Loucy (cell line): ENCODE measurements at regions not wholly inside any gene's neighbourhood (a gene's known extent, or its start where the extent isn't known, plus 50 kb on each side); places are given as distances from the start of the nearest gene placed in this dataset.

Source experiments
- H2AFZ ChIP-seq: fragments of 200-600 bp; sonication (generic); 2 replicates; pipeline ENCODE4 v1.6.0; 2016; ENCODE audit warnings: antibody characterized with exemption, mild to moderate bottlenecking, low read length, moderate library complexity
- H3F3A ChIP-seq: fragments of 200-600 bp; 2 replicates; pipeline ENCODE4 v1.6.0; 2016; ENCODE audit warnings: antibody characterized with exemption, low read depth, mild to moderate bottlenecking
- H3K27me3 ChIP-seq: fragments of 200-600 bp; sonication (generic); 2 replicates; pipeline ENCODE4 v1.6.1; 2014; ENCODE audit warnings: low read length, mild to moderate bottlenecking; ENCODE audit not compliant: insufficient read depth, poor library complexity, severe bottlenecking
- H3K36me3 ChIP-seq: fragments of 200-600 bp; sonication (generic); 2 replicates; pipeline ENCODE4 v1.6.1; 2016; ENCODE audit warnings: low read length; ENCODE audit not compliant: insufficient read depth
- H3K4me1 ChIP-seq: fragments of 200-600 bp; sonication (generic); 2 replicates; pipeline ENCODE4 v1.5.1; 2014; ENCODE audit warnings: low read length, mild to moderate bottlenecking; ENCODE audit not compliant: insufficient read depth, poor library complexity, severe bottlenecking
- H3K4me2 ChIP-seq: fragments of 200-600 bp; sonication (generic); 2 replicates; pipeline ENCODE4 v1.6.0; 2014; ENCODE audit warnings: antibody characterized with exemption, low read length, low read depth, mild to moderate bottlenecking; ENCODE audit not compliant: poor library complexity, severe bottlenecking
- H3K4me3 ChIP-seq: fragments of 200-600 bp; sonication (generic); 2 replicates; pipeline ENCODE4 v1.5.1; 2014; ENCODE audit warnings: low read length, mild to moderate bottlenecking, mixed read lengths; ENCODE audit not compliant: poor library complexity, severe bottlenecking
- H3K79me2 ChIP-seq: fragments of 200-600 bp; sonication (generic); 2 replicates; pipeline ENCODE4 v1.6.1; 2014; ENCODE audit warnings: low read length; ENCODE audit not compliant: insufficient read depth
- H3K9ac ChIP-seq: fragments of 200-600 bp; sonication (generic); 2 replicates; pipeline ENCODE4 v1.6.0; 2014; ENCODE audit warnings: mild to moderate bottlenecking, low read depth, low read length, moderate library complexity; ENCODE audit not compliant: poor library complexity, severe bottlenecking
- H3K9me2 ChIP-seq: fragments of 200-600 bp; sonication (generic); replicated peaks from 2 replicates; pipeline ENCODE4 v1.6.1; 2016; ENCODE audit warnings: low read depth, low read length, mixed read lengths
- H3K9me3 ChIP-seq: fragments of 200-600 bp; sonication (generic); 2 replicates; pipeline ENCODE4 v1.6.1; 2014; ENCODE audit warnings: mild to moderate bottlenecking, antibody characterized with exemption, low read length, low read depth; ENCODE audit not compliant: insufficient read depth
- H4K20me1 ChIP-seq: fragments of 200-600 bp; sonication (generic); 2 replicates; pipeline ENCODE4 v1.6.0; 2014; ENCODE audit warnings: antibody characterized with exemption, low read length, mild to moderate bottlenecking; ENCODE audit not compliant: insufficient read depth, poor library complexity, severe bottlenecking
- EZH2phosphoT487 ChIP-seq: fragments of 200-600 bp; IDR thresholded peaks from 2 replicates; pipeline ENCODE4 v1.6.1; 2018; ENCODE audit warnings: antibody characterized with exemption, mild to moderate bottlenecking, moderate library complexity, borderline replicate concordance
- TF ChIP-seq, protein P1 (sequence below): fragments of 200-600 bp; sonication (generic); conservative IDR thresholded peaks from 2 replicates; pipeline ENCODE4 v1.5.1; 2014; ENCODE audit warnings: mild to moderate bottlenecking, antibody characterized with exemption, low read length

GRCh38 chr4:14790494-14790893 lies 211.8 kb upstream of the CPEB2 start:
- TF ChIP-seq, protein P1, sequence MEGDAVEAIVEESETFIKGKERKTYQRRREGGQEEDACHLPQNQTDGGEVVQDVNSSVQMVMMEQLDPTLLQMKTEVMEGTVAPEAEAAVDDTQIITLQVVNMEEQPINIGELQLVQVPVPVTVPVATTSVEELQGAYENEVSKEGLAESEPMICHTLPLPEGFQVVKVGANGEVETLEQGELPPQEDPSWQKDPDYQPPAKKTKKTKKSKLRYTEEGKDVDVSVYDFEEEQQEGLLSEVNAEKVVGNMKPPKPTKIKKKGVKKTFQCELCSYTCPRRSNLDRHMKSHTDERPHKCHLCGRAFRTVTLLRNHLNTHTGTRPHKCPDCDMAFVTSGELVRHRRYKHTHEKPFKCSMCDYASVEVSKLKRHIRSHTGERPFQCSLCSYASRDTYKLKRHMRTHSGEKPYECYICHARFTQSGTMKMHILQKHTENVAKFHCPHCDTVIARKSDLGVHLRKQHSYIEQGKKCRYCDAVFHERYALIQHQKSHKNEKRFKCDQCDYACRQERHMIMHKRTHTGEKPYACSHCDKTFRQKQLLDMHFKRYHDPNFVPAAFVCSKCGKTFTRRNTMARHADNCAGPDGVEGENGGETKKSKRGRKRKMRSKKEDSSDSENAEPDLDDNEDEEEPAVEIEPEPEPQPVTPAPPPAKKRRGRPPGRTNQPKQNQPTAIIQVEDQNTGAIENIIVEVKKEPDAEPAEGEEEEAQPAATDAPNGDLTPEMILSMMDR = no peak
- no peak for TF ChIP-seq EZH2phosphoT487
- Histone ChIP-seq H3K4me2 (no peak overlapping the region), H3K27me3 (no peaks in the 10 kb centered on the region), H3K4me3 (no peak overlapping the region), H3K9me3 (peaks cover 2% of the 10 kb centered on the region; the same call in 1 of the 2 replicates), H2AFZ (no peak overlapping the region), H3F3A (no peaks in the 10 kb centered on the region), H3K4me1 (no peaks in the 10 kb centered on the region), H3K79me2 (no peaks in the 10 kb centered on the region), H4K20me1 (no peaks in the 10 kb centered on the region), H3K9me2 (no peaks in the 10 kb centered on the region), H3K36me3 (no peaks in the 10 kb centered on the region), H3K9ac (no peak overlapping the region)

DNA sequence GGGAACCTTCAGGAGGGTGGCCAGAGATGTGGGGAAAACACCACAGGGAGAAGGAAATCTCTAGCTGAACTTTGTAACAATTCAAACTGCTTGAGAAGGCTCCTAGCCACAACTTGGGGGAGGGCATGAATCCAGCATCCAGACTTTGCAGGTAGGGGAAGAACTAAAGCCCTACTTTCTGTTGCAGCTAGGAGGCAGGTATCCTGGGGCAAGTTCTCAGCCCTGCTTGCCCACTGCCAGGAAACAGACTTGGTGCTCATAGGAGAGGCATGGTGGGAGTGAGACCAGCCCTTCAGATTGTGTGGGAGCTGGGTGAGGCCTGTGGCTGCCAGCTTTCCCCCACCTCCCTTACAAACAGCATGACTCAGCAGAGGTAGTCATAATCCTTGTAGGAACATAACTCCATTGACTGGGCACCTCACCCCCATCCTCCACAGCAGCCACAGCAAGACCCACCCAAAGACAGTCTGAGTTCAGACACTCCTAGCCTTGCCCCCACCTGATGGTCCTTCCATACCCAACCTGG lies 209.5 kb upstream of the CPEB2 start:
- no peak overlapping the region for H3K4me3 ChIP-seq
- no peak for TF ChIP-seq EZH2phosphoT487
- TF ChIP-seq, protein P1 = no peak
- no peak overlapping the region for H3K9ac ChIP-seq
- H2AFZ ChIP-seq = no peak overlapping the region
- H3K9me2 ChIP-seq = no peaks in the 10 kb centered on the region
- H3K79me2 ChIP-seq = no peaks in the 10 kb centered on the region
- no peak overlapping the region for H3K4me2 ChIP-seq
- no peaks in the 10 kb centered on the region for H3K4me1 ChIP-seq
- no peaks in the 10 kb centered on the region for H3K27me3 ChIP-seq
- H3K9me3 ChIP-seq = peaks cover 2% of the 10 kb centered on the region; the same call in 1 of the 2 replicates
- H3K36me3 ChIP-seq = no peaks in the 10 kb centered on the region
- no peaks in the 10 kb centered on the region for H3F3A ChIP-seq
- no peaks in the 10 kb centered on the region for H4K20me1 ChIP-seq

- Histone ChIP-seq H3K4me1 (no peaks in the 10 kb centered on the region), H3F3A (no peaks in the 10 kb centered on the region), H2AFZ (no peak overlapping the region), H3K79me2 (no peaks in the 10 kb centered on the region), H3K9ac (no peak overlapping the region), H3K27me3 (no peaks in the 10 kb centered on the region), H3K9me2 (no peaks in the 10 kb centered on the region), H3K9me3 (peaks cover 2% of the 10 kb centered on the region; the same call in 1 of the 2 replicates), H3K36me3 (no peaks in the 10 kb centered on the region), H4K20me1 (no peaks in the 10 kb centered on the region), H3K4me2 (no peak overlapping the region), H3K4me3 (no peak overlapping the region)
- no peak for TF ChIP-seq EZH2phosphoT487
- TF ChIP-seq, protein P1 = no peak
Observed at GRCh38 chr4:14800977-14801376, 201.3 kb upstream of the CPEB2 start.
